A549 (cell line): ENCODE measurements at regions not wholly inside any gene's neighbourhood (a gene's known extent, or its start where the extent isn't known, plus 50 kb on each side); places are given as distances from the start of the nearest gene placed in this dataset.

ENCODE experiments used
- CHD2 ChIP-seq: fragments of 150-350 bp; IDR thresholded peaks from 2 replicates; pipeline ENCODE4 v1.6.1; 2014; ENCODE audit warnings: low read length; ENCODE audit not compliant: partially characterized antibody
- CTCF ChIP-seq: fragments of >200 bp; sonication (Bioruptor Twin); formaldehyde crosslinking; IDR thresholded peaks from 3 replicates; pipeline ENCODE4 v1.5.1; 2016
- EP300 ChIP-seq, 2 experiments: fragments of >200 bp; sonication (Bioruptor Twin); formaldehyde crosslinking; IDR thresholded peaks; 2 replicates in 1 of 2; 3 replicates in 1 of 2; pipeline ENCODE4 v1.6.1; 2016 to 2017
- MAFK ChIP-seq: fragments of 450-650 bp; IDR thresholded peaks from 2 replicates; pipeline ENCODE4 v1.6.1; 2014; ENCODE audit not compliant: partially characterized antibody
- MAX ChIP-seq: IDR thresholded peaks from 2 replicates; pipeline ENCODE4 v1.6.1; 2012
- MYC ChIP-seq: IDR thresholded peaks from 2 replicates; pipeline ENCODE4 v1.6.1; 2012; ENCODE audit warnings: mild to moderate bottlenecking, inconsistent platforms, low read length, improper control_type of control experiment, borderline replicate concordance
- POLR2A ChIP-seq: IDR thresholded peaks from 2 replicates; pipeline ENCODE4 v1.6.1; 2012; ENCODE audit warnings: mild to moderate bottlenecking, low read length
- RFX5 ChIP-seq: fragments of 450-650 bp; IDR thresholded peaks from 2 replicates; pipeline ENCODE4 v1.7.1; 2014; ENCODE audit warnings: antibody characterized with exemption, mild to moderate bottlenecking, moderate library complexity
- SMC3 ChIP-seq: fragments of >200 bp; sonication (Bioruptor Twin); formaldehyde crosslinking; IDR thresholded peaks from 3 replicates; pipeline ENCODE4 v1.6.1; 2018; ENCODE audit warnings: inconsistent platforms
- ZC3H11A ChIP-seq: fragments of 450-650 bp; IDR thresholded peaks from 2 replicates; pipeline ENCODE4 v1.6.1; 2014; ENCODE audit warnings: antibody characterized with exemption, mild to moderate bottlenecking

- no peak for TF ChIP-seq CTCF
- TF ChIP-seq EP300 (IDR thresholded peaks at IDR 0.05): no peak
- no peak for TF ChIP-seq POLR2A
- TF ChIP-seq SMC3: no peak
- no peak for TF ChIP-seq ZC3H11A
- no peak for TF ChIP-seq MAX
- no peak for TF ChIP-seq MAFK
- no peak for TF ChIP-seq RFX5
- TF ChIP-seq MYC: no peak
- TF ChIP-seq CHD2: no peak
These were observed 259.8 kb upstream of the IRX4 start for GRCh38 chr5:2142456-2142954.
